K562 (cell line): ENCODE measurements at regions not wholly inside any gene's neighbourhood (a gene's known extent, or its start where the extent isn't known, plus 50 kb on each side); places are given as distances from the start of the nearest gene placed in this dataset.

Experiments used
- ARNT ChIP-seq, 2 experiments: fragments of 450-650 bp; IDR thresholded peaks; 2 replicates each; pipeline ENCODE4 v1.6.1; 2016; ENCODE audit warnings: mild to moderate bottlenecking in 1 of 2
- HDAC1 ChIP-seq, 2 experiments: fragments of 450-650 bp; IDR thresholded peaks; 2 replicates each; pipeline ENCODE4 v1.6.1; 2016 to 2017; ENCODE audit warnings: inconsistent platforms in 1 of 2, mild to moderate bottlenecking in 1 of 2, moderate library complexity in 1 of 2
- NR2C1 ChIP-seq, 2 experiments: fragments of 450-650 bp; IDR thresholded peaks; 2 replicates each; pipeline ENCODE4 v1.6.1; 2017; ENCODE audit warnings: mild to moderate bottlenecking in 2 of 2, antibody characterized with exemption in 1 of 2, inconsistent platforms in 1 of 2, missing compliant biosample characterization in 1 of 2, missing genetic modification characterization in 1 of 2
- POLR2A ChIP-seq: fragments of 450-650 bp; conservative IDR thresholded peaks from 2 replicates; pipeline ENCODE4 v1.6.1; 2016
- TF ChIP-seq, protein P1 (sequence below), 3 experiments: IDR thresholded peaks in 2 of 3; conservative IDR thresholded peaks in 1 of 3; 2 replicates each; pipeline ENCODE4 v1.5.1; 2011 to 2012; ENCODE audit warnings: low read length in 3 of 3, mild to moderate bottlenecking in 3 of 3, control low read depth in 2 of 3, improper control_type of control experiment in 1 of 3, inconsistent platforms in 1 of 3, low read depth in 1 of 3, mixed read lengths in 1 of 3, moderate library complexity in 1 of 3; ENCODE audit not compliant: insufficient read depth in 2 of 3

DNA sequence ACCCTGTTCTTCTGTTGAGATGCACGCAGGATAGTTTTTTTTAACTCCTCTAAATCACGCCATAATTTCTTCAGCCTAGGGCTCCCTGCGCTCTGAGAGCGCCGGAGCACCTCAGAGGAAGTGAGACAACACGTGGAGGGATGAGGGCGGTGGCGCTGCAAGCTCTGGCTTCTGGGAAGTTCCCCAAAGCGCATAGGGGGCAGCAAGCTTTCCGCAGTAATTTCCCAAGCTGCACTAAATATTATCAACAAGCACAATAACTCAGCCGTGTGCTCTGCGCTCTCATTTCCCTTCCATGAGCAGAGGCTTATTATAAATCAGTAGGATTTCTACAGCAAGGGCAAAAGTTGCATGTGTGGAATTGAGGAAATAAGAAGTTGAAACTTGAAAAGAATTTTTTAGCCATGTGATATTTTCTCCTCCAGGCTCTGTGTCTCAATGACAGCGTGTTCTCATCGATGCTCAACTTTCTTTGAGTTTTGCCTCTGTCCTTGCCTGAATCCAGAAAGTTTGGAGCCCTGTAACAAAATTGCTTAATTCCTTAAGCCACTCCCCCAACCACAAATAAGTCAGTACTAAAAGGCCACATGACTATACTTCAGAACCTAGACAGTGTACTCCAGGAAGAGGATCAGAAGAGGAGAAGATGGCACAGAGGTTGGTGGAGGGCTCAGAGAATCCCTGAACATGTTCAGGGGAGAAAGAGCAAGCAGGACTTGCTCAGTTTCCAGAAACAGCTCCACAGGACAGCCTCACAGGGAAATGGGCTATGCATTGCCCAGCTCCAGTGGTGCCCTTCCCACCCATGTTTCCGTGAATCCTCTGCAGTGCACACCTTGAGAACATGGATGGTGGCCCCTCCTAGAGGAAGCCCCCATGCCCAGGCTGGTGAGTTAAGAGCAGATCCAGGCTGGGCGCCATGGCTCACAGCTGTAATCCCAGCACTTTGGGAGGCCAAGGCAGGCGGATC lies 221.5 kb upstream of the GHITM start:
- no peak for TF ChIP-seq NR2C1 (IDR thresholded peaks at IDR 0.05)
- no peak for TF ChIP-seq NR2C1 (tag; IDR thresholded peaks at IDR 0.05)
- TF ChIP-seq, protein P1, sequence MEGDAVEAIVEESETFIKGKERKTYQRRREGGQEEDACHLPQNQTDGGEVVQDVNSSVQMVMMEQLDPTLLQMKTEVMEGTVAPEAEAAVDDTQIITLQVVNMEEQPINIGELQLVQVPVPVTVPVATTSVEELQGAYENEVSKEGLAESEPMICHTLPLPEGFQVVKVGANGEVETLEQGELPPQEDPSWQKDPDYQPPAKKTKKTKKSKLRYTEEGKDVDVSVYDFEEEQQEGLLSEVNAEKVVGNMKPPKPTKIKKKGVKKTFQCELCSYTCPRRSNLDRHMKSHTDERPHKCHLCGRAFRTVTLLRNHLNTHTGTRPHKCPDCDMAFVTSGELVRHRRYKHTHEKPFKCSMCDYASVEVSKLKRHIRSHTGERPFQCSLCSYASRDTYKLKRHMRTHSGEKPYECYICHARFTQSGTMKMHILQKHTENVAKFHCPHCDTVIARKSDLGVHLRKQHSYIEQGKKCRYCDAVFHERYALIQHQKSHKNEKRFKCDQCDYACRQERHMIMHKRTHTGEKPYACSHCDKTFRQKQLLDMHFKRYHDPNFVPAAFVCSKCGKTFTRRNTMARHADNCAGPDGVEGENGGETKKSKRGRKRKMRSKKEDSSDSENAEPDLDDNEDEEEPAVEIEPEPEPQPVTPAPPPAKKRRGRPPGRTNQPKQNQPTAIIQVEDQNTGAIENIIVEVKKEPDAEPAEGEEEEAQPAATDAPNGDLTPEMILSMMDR (IDR thresholded peaks at IDR 0.05 in 2 of 3, conservative IDR thresholded peaks at IDR 0.05 in 1 of 3; ENCODE audit: insufficient read depth in 2 of 3, low read depth in 1 of 3, low read length in 3 of 3), result peak; percentile 53 to 66 (median 53)
- TF ChIP-seq ARNT (IDR thresholded peaks at IDR 0.05), result no peak
- TF ChIP-seq POLR2A, result no peak
- TF ChIP-seq HDAC1 (IDR thresholded peaks at IDR 0.05), result no peak
